SJSA1 (cell line): ENCODE measurements at regions not wholly inside any gene's neighbourhood (a gene's known extent, or its start where the extent isn't known, plus 50 kb on each side); places are given as distances from the start of the nearest gene placed in this dataset.
A peak's percentile ranks its signal among the peaks of the same experiment; 100 is the strongest.
"Not testable (repeated sequence)": the region's sequence is repeated elsewhere in the genome, so short reads cannot be mapped to it uniquely, and the experiment has no call there.

Source experiments
- DNase-seq, 2 experiments: peaks; one replicate each; pipeline ENCODE4 v3.0.0-alpha.2; 2015 to 2020; ENCODE audit warnings: low spot score in 2 of 2, low read depth in 1 of 2
- H3K27ac ChIP-seq: fragments of 250-450 bp; sonication (Bioruptor Pico); 2 replicates; pipeline ENCODE4 v1.5.1; 2020; ENCODE audit warnings: mild to moderate bottlenecking, moderate library complexity
- H3K27me3 ChIP-seq: fragments of 250-450 bp; sonication (Bioruptor Pico); replicated peaks from 2 replicates; pipeline ENCODE4 v1.5.1; 2020; ENCODE audit warnings: mild to moderate bottlenecking, moderate library complexity
- H3K36me3 ChIP-seq: fragments of 250-450 bp; sonication (Bioruptor Pico); 2 replicates; pipeline ENCODE4 v1.5.1; 2020; ENCODE audit warnings: mild to moderate bottlenecking
- H3K4me1 ChIP-seq: fragments of 250-450 bp; sonication (Bioruptor Pico); replicated peaks from 2 replicates; pipeline ENCODE4 v1.6.1; 2021; ENCODE audit warnings: mild to moderate bottlenecking
- H3K4me3 ChIP-seq: fragments of 250-450 bp; sonication (Bioruptor Pico); 2 replicates; pipeline ENCODE4 v1.5.1; 2020; ENCODE audit warnings: mild to moderate bottlenecking
- H3K9me3 ChIP-seq: fragments of 250-450 bp; sonication (Bioruptor Pico); replicated peaks from 2 replicates; pipeline ENCODE4 v1.5.1; 2020; ENCODE audit warnings: mild to moderate bottlenecking

GRCh38 chr3:159280386-159281191 is 478.7 kb downstream of the MFSD1 start:
- H3K9me3 ChIP-seq, result no peaks in the 10 kb centered on the region
- H3K4me3 ChIP-seq, result no peak overlapping the region
- H3K27ac ChIP-seq, result no peak overlapping the region
- no peak for DNase-seq
- no peaks in the 10 kb centered on the region for H3K27me3 ChIP-seq
- H3K36me3 ChIP-seq, result no peaks in the 10 kb centered on the region
- H3K4me1 ChIP-seq, result no peaks in the 10 kb centered on the region

DNA sequence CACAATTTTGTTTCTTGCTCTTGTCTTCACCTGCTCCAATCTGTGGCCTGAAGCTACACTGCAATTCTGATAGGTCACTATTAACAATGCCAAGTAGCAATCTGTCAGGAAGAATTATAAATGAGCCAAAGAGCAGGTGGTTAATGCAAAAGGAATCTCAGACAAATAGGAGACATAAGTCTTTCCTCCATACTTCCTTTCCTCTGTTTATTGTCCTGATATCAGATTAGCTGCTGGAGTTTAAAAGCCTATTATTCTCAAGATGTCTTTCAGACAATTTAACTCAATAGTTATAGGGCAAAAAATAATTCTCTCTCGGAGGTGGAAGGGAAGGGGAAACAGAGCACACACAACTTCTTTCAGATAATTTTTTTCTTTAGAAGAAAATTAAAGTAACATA is 491.6 kb downstream of the MFSD1 start:
- no peak for DNase-seq

DNA sequence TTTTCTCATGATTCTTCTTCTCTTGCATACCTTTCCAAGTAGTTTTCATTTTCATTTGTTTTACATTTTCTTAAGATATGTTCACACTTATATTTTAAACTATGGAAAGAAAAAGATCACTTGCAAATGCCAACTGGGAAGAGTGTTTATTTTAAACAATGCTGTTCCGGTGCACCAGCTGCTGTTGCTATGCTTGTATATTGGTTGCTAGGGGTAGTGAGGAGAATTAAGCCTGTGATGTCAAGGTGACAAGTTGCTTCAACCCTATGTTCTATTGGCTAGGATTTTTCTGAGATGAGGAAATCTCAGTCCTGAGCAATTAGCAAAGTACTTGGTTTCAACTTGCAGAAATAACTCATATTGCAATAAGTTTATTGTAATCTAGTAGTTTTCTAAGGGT is 500.1 kb downstream of the MFSD1 start:
- Histone ChIP-seq H3K9me3 (no peaks in the 10 kb centered on the region), H3K27ac (no peak overlapping the region), H3K27me3 (no peaks in the 10 kb centered on the region), H3K4me3 (no peak overlapping the region), H3K36me3 (no peaks in the 10 kb centered on the region), H3K4me1 (no peaks in the 10 kb centered on the region)
- DNase-seq, result no peak

More for the DNA sequence above, 491.6 kb downstream of the MFSD1 start:
- Histone ChIP-seq H3K4me3 (no peak overlapping the region), H3K36me3 (no peaks in the 10 kb centered on the region), H3K27me3 (no peaks in the 10 kb centered on the region), H3K9me3 (no peaks in the 10 kb centered on the region), H3K27ac (no peak overlapping the region), H3K4me1 (no peaks in the 10 kb centered on the region)

- H3K4me1 ChIP-seq, result no peaks in the 10 kb centered on the region
Observed at GRCh38 chr3:159305017-159305416, 503.2 kb downstream of the MFSD1 start.

DNA sequence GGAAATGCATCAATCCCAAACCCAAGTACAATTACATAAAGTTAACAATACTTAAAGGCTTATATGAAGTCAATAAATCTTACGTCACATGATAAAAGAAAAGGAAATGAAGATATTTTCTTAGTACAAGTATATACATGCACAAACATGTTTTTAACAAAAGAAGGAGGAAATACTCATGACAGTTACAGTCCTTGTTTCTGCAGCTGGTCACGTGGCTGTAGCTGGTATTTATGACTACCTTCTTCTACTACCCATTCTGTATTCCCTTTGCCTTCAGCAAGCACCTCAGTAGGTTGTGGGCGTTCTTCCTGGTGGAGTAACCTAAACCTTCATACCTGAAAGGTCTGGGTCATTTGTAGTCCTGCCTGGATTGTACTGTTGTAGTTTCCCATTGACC is 514.9 kb downstream of the MFSD1 start:
- H3K4me3 ChIP-seq, DNase-seq, H3K27me3 ChIP-seq, H3K9me3 ChIP-seq, H3K4me1 ChIP-seq, H3K36me3 ChIP-seq, H3K27ac ChIP-seq: not testable (repeated sequence)

More at GRCh38 chr3:159305017-159305416, 503.2 kb downstream of the MFSD1 start:
- Histone ChIP-seq H3K4me3 (no peak overlapping the region), H3K27me3 (no peaks in the 10 kb centered on the region), H3K27ac (no peak overlapping the region), H3K36me3 (no peaks in the 10 kb centered on the region), H3K9me3 (no peaks in the 10 kb centered on the region)
- no peak for DNase-seq

GRCh38 chr3:159319156-159319555 is 517.3 kb downstream of the MFSD1 start:
- no peak overlapping the region for H3K27ac ChIP-seq
- no peaks in the 10 kb centered on the region; the same call in 1 of the 2 replicates for H3K27me3 ChIP-seq
- H3K36me3 ChIP-seq, result no peaks in the 10 kb centered on the region
- no peak for DNase-seq
- no peaks in the 10 kb centered on the region for H3K4me1 ChIP-seq
- H3K4me3 ChIP-seq, result no peak overlapping the region
- no peaks in the 10 kb centered on the region for H3K9me3 ChIP-seq

- no peaks in the 10 kb centered on the region for H3K36me3 ChIP-seq
- H3K4me1 ChIP-seq, result no peaks in the 10 kb centered on the region
- H3K27me3 ChIP-seq, result no peaks in the 10 kb centered on the region; the same call in 1 of the 2 replicates
- no peak overlapping the region for H3K27ac ChIP-seq
- H3K9me3 ChIP-seq, result no peaks in the 10 kb centered on the region
- DNase-seq, result peak; percentile 27 to 50
- no peak overlapping the region for H3K4me3 ChIP-seq
Observed at GRCh38 chr3:159322322-159322939, 520.6 kb downstream of the MFSD1 start.

DNA sequence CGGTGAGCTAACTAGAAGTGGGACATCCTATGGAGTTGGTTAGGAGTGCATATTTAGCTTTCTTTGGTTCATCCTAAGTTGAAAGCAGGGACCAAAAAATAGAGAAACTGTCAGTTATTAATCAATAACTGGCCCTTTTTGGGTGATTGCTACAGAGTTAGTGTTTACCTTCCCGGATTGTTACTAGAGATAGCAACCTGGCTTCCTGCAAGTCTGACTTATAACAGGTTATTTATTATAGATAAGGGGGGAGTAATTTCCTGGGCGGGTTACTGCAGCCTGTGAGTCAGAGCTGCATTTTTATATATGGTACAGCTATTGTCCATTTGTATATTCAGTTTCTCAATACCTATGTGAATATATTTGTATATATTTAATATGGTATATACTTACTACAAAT is 522.0 kb downstream of the MFSD1 start:
- Histone ChIP-seq H3K27me3 (no peaks in the 10 kb centered on the region; the same call in 1 of the 2 replicates), H3K9me3 (no peaks in the 10 kb centered on the region), H3K27ac (no peak overlapping the region), H3K4me1 (no peaks in the 10 kb centered on the region), H3K4me3 (no peak overlapping the region), H3K36me3 (no peaks in the 10 kb centered on the region)
- DNase-seq, result no peak

DNA sequence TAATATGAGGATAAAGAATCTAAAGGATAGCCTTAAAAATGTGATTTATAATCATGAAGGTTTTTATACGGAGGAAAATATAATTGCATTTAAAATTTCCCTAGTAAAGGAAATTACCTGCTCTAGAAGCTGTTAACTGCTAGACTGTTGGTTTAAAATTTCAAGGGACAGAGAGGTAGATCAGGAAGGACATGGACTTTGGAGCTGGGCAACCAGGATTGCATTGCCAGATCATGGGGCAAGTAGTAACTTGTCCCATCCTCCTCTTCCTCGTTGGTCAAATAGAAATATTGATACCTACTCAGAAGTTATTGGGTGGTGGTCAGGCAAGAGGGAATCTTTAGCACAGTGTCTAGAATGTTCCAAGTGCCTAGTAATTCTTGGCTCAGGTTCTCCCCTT is 525.1 kb downstream of the MFSD1 start:
- no peak overlapping the region for H3K4me3 ChIP-seq
- H3K27ac ChIP-seq, result no peak overlapping the region
- no peaks in the 10 kb centered on the region for H3K36me3 ChIP-seq
- H3K9me3 ChIP-seq, result no peaks in the 10 kb centered on the region
- H3K27me3 ChIP-seq, result no peaks in the 10 kb centered on the region; the same call in 1 of the 2 replicates
- no peak for DNase-seq
- H3K4me1 ChIP-seq, result no peaks in the 10 kb centered on the region

DNA sequence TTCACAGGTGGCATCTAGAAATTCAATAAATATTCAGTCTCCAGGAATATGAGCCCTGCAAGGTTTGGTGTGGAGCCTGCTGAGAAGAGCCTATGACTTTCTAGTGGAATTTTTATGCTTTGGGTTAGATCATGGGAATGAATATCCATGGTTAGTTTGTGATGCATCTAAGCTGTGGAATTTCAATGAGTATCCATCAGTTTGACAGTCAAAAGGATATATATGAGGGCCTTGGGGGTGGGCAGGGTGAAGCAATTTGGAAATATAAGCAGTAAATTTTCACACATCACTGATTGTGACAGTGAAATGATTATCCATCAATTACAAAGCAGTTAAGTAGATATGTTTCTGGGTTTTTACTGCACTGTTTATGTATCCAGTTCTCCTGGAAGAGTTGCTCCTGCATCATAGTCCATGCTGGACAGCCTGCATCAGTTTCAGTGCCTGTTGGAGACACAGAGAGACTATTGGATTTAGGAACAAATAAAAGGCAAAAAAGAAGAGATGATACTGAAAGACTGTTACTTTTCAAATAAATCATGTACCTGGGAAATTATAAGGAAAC is 530.8 kb downstream of the MFSD1 start:
- Histone ChIP-seq H3K9me3 (no peaks in the 10 kb centered on the region), H3K27ac (no peak overlapping the region), H3K4me1 (no peaks in the 10 kb centered on the region), H3K4me3 (no peak overlapping the region), H3K27me3 (no peaks in the 10 kb centered on the region; the same call in 1 of the 2 replicates), H3K36me3 (no peaks in the 10 kb centered on the region)
- DNase-seq, result no peak

DNA sequence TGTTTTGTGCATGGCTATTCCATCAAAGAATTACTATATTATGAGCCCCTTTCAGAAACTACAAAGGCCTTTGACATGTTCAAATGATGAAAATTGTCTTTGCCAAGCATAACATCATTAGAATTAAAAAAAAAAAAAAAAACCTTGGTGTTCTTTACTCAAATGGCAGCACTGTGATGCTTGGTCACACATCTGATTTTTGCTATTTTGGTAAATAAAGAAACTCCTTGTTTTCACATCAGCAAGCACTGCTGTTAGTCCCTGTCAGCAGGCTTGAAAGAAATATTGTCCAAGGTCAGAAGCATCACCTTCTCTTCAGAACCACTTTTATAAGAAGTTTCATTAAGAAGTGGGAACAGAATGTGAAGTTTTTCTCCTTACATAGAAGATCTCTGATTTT is 537.3 kb downstream of the MFSD1 start:
- Histone ChIP-seq H3K4me3 (no peak overlapping the region), H3K9me3 (no peaks in the 10 kb centered on the region), H3K4me1 (no peaks in the 10 kb centered on the region), H3K36me3 (no peaks in the 10 kb centered on the region), H3K27me3 (no peaks in the 10 kb centered on the region), H3K27ac (no peak overlapping the region)
- DNase-seq, result no peak

- Histone ChIP-seq H3K4me1 (no peaks in the 10 kb centered on the region), H3K36me3 (no peaks in the 10 kb centered on the region), H3K9me3 (no peaks in the 10 kb centered on the region), H3K27me3 (no peaks in the 10 kb centered on the region), H3K4me3 (no peak overlapping the region), H3K27ac (no peak overlapping the region)
- no peak for DNase-seq
Observed at GRCh38 chr3:159340877-159341500, 539.1 kb downstream of the MFSD1 start.

- Histone ChIP-seq H3K4me1 (no peaks in the 10 kb centered on the region), H3K9me3 (no peaks in the 10 kb centered on the region), H3K27ac (no peak overlapping the region), H3K36me3 (no peaks in the 10 kb centered on the region), H3K4me3 (no peak overlapping the region), H3K27me3 (no peaks in the 10 kb centered on the region)
- DNase-seq, result no peak
Observed at GRCh38 chr3:159346271-159346903, 544.5 kb downstream of the MFSD1 start.
